ENCODE measurements at regions not wholly inside any gene's neighbourhood (a gene's known extent, or its start where the extent isn't known, plus 50 kb on each side); places are given as distances from the start of the nearest gene placed in this dataset.

GRCh38 chr1:34582356-34582755 is 172.5 kb upstream of the GJB5 start:
- no peak for TF ChIP-seq CTCF (IDR thresholded peaks at IDR 0.05)
- TF ChIP-seq POLR2AphosphoS5 (IDR thresholded peaks at IDR 0.05), result no peak
- no peak for TF ChIP-seq POLR2A (IDR thresholded peaks at IDR 0.05)
- TF ChIP-seq EP300 (IDR thresholded peaks at IDR 0.05; ENCODE audit: low read depth), result no peak
- Histone ChIP-seq H3K27me3 (no peaks in the 10 kb centered on the region), H3K4me3 (no peak overlapping the region), H3K27ac (no peak overlapping the region), H3K9me3 (no peaks in the 10 kb centered on the region), H3K4me1 (no peaks in the 10 kb centered on the region), H3K36me3 (no peaks in the 10 kb centered on the region)
- intact Hi-C loops (cut with DNase I; ENCODE audit: low total_unique reads) (no loop called here), in situ Hi-C loops (cut with MboI; ENCODE audit: low pct_ligation_motif_present in 1 of 4, low pct_unique_long_range_greater_than_20kb in 1 of 4, low sequenced_read_pairs in 3 of 4) (no loop called here)
- DNase-seq, result no peak
- WGBS, 2 donors (ENCODE audit: low coverage in 1 of 2), result 82% methylated on average over 2 of the region's 2 CpGs; no CpG with 5 or more reads in 1 of the 2 donors

- H3K9me3 ChIP-seq, result no peaks in the 10 kb centered on the region
- no peaks in the 10 kb centered on the region for H3K4me1 ChIP-seq
- H3K36me3 ChIP-seq, result no peaks in the 10 kb centered on the region
- TF ChIP-seq POLR2AphosphoS5 (IDR thresholded peaks at IDR 0.05), result no peak
- no peak for TF ChIP-seq POLR2A (IDR thresholded peaks at IDR 0.05)
- TF ChIP-seq EP300 (IDR thresholded peaks at IDR 0.05; ENCODE audit: low read depth), result no peak
- no peak for TF ChIP-seq CTCF (IDR thresholded peaks at IDR 0.05)
- DNase-seq, result no peak
- intact Hi-C loops (cut with DNase I; ENCODE audit: low total_unique reads), result no loop called here
- H3K4me3 ChIP-seq, result no peak overlapping the region
- in situ Hi-C loops (cut with MboI; ENCODE audit: low pct_ligation_motif_present in 1 of 4, low pct_unique_long_range_greater_than_20kb in 1 of 4, low sequenced_read_pairs in 3 of 4), result no loop called here
- H3K27ac ChIP-seq, result no peak overlapping the region
- H3K27me3 ChIP-seq, result no peaks in the 10 kb centered on the region
- 42 to 46% methylated on average over 2 of the region's 2 CpGs for WGBS, 2 donors (ENCODE audit: low coverage in 1 of 2)
Observed at GRCh38 chr1:34587761-34588160, 167.1 kb upstream of the GJB5 start.

GRCh38 chr1:34590211-34590623 is 164.6 kb upstream of the GJB5 start:
- H3K4me1 ChIP-seq, result no peaks in the 10 kb centered on the region
- no peaks in the 10 kb centered on the region for H3K27me3 ChIP-seq
- H3K27ac ChIP-seq, result no peak overlapping the region
- intact Hi-C loops (cut with DNase I; ENCODE audit: low total_unique reads), result no loop called here
- H3K4me3 ChIP-seq, result no peak overlapping the region
- H3K9me3 ChIP-seq, result no peaks in the 10 kb centered on the region
- TF ChIP-seq CTCF (IDR thresholded peaks at IDR 0.05) (no peak), POLR2AphosphoS5 (IDR thresholded peaks at IDR 0.05) (no peak), POLR2A (IDR thresholded peaks at IDR 0.05) (no peak), EP300 (IDR thresholded peaks at IDR 0.05; ENCODE audit: low read depth) (no peak)
- H3K36me3 ChIP-seq, result no peaks in the 10 kb centered on the region
- no peak for DNase-seq
- in situ Hi-C loops (cut with MboI; ENCODE audit: low pct_ligation_motif_present in 1 of 4, low pct_unique_long_range_greater_than_20kb in 1 of 4, low sequenced_read_pairs in 3 of 4), result no loop called here
- 43% methylated on average over 4 of the region's 4 CpGs; no CpG with 5 or more reads in 1 of the 2 donors for WGBS, 2 donors (ENCODE audit: low coverage in 1 of 2)

- no peak for DNase-seq
- intact Hi-C loops (cut with DNase I; ENCODE audit: low total_unique reads), result no loop called here
- 67 to 68% methylated on average over 4 of the region's 4 CpGs for WGBS, 2 donors (ENCODE audit: low coverage in 1 of 2)
- TF ChIP-seq CTCF (IDR thresholded peaks at IDR 0.05) (no peak), EP300 (IDR thresholded peaks at IDR 0.05; ENCODE audit: low read depth) (no peak), POLR2A (IDR thresholded peaks at IDR 0.05) (no peak), POLR2AphosphoS5 (IDR thresholded peaks at IDR 0.05) (no peak)
- Histone ChIP-seq H3K9me3 (no peaks in the 10 kb centered on the region), H3K27ac (no peak overlapping the region), H3K4me3 (no peak overlapping the region), H3K36me3 (no peaks in the 10 kb centered on the region), H3K4me1 (no peaks in the 10 kb centered on the region), H3K27me3 (no peaks in the 10 kb centered on the region)
- in situ Hi-C loops (cut with MboI; ENCODE audit: low pct_ligation_motif_present in 1 of 4, low pct_unique_long_range_greater_than_20kb in 1 of 4, low sequenced_read_pairs in 3 of 4), result no loop called here
Observed at GRCh38 chr1:34591751-34592629, 162.9 kb upstream of the GJB5 start.
